ENCODE measurements at regions not wholly inside any gene's neighbourhood (a gene's known extent, or its start where the extent isn't known, plus 50 kb on each side); places are given as distances from the start of the nearest gene placed in this dataset.

DNA sequence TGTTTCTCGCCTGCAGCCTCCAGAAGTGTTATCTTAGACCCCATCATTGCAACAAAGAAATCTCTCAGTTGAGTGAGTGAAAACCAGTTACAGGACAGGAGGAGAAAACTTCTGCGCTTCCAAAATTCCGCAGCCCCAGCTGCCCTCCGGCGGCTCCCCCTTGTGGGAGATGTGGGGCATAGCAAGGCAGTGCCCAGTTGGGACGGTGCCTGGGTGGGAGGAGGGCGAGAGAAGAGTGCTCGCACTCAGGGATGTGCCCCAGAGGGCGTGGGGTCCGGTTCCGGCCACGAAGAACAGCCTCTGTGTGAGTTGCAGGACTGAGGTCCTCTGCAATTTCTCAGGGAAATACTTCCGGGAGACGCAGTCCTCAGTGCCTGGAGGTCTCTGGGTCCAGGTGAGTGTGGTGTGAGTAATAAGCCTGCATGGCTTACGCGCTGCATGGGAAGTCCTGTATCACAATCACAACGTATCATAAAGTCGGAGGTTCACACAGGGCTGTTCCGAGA is 87.0 kb upstream of the BLID start:
- TF ChIP-seq POLR2A (IDR thresholded peaks at IDR 0.05), result no peak
- TF ChIP-seq, protein P1, sequence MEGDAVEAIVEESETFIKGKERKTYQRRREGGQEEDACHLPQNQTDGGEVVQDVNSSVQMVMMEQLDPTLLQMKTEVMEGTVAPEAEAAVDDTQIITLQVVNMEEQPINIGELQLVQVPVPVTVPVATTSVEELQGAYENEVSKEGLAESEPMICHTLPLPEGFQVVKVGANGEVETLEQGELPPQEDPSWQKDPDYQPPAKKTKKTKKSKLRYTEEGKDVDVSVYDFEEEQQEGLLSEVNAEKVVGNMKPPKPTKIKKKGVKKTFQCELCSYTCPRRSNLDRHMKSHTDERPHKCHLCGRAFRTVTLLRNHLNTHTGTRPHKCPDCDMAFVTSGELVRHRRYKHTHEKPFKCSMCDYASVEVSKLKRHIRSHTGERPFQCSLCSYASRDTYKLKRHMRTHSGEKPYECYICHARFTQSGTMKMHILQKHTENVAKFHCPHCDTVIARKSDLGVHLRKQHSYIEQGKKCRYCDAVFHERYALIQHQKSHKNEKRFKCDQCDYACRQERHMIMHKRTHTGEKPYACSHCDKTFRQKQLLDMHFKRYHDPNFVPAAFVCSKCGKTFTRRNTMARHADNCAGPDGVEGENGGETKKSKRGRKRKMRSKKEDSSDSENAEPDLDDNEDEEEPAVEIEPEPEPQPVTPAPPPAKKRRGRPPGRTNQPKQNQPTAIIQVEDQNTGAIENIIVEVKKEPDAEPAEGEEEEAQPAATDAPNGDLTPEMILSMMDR (IDR thresholded peaks at IDR 0.05), result peak; percentile 86 to 98 (median 97)

All from testis (tissue), 2 donors.